Spleen (tissue), 7 donors: ENCODE measurements at regions not wholly inside any gene's neighbourhood (a gene's known extent, or its start where the extent isn't known, plus 50 kb on each side); places are given as distances from the start of the nearest gene placed in this dataset.

Source experiments
- POLR2A ChIP-seq, 3 donors: fragments of 450-650 bp; IDR thresholded peaks; one replicate each; pipeline ENCODE4 v1.5.1; 2017; ENCODE audit warnings: antibody characterized with exemption in 3 of 3, mild to moderate bottlenecking in 1 of 3
- POLR2AphosphoS5 ChIP-seq, 3 donors: sonication (generic); formaldehyde crosslinking; IDR thresholded peaks; one replicate each; pipeline ENCODE4 v1.5.1; 2017; ENCODE audit warnings: antibody characterized with exemption in 3 of 3
- TF ChIP-seq, protein P1 (sequence below), 11 experiments: fragments of 200-600 bp in 7 of 11; fragments of 450-650 bp in 4 of 11; sonication (generic) in 4 of 11; IDR thresholded peaks in 8 of 11; conservative IDR thresholded peaks in 3 of 11; 1 replicate in 7 of 11; 2 replicates in 4 of 11; pipeline versions ENCODE4 v1.4.0 to v1.8.0; 2016 to 2021; ENCODE audit warnings: antibody characterized with exemption in 11 of 11, inconsistent platforms in 4 of 11, mild to moderate bottlenecking in 1 of 11
- donor health status: DM: no; HTN: no; CAD: no; lungs with moderate emphysema.
- donor health status: DM: no; HTN: no; CAD: no.
- donor health status: DM: no; HTN: no; CAD: no.

DNA sequence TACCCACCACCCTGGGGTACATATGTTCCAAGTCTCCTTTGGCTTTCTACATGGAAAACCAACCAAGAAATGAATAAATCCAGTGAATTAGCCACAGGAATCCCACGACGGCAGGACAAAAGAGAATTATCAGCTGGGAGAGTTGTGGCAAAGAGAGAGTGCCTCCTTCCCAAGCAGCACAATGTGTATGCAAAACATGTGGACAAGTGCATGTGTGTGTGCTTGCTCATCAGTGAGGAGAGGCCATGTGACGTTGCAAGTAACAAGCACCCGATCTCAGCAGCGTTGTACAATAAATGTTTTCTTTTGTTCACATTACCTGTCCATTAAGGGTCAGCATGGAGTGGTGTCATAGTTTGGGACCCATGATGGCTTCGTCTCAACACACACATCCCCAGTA is 50.0 kb upstream of the EMX2 start:
- TF ChIP-seq, protein P1, sequence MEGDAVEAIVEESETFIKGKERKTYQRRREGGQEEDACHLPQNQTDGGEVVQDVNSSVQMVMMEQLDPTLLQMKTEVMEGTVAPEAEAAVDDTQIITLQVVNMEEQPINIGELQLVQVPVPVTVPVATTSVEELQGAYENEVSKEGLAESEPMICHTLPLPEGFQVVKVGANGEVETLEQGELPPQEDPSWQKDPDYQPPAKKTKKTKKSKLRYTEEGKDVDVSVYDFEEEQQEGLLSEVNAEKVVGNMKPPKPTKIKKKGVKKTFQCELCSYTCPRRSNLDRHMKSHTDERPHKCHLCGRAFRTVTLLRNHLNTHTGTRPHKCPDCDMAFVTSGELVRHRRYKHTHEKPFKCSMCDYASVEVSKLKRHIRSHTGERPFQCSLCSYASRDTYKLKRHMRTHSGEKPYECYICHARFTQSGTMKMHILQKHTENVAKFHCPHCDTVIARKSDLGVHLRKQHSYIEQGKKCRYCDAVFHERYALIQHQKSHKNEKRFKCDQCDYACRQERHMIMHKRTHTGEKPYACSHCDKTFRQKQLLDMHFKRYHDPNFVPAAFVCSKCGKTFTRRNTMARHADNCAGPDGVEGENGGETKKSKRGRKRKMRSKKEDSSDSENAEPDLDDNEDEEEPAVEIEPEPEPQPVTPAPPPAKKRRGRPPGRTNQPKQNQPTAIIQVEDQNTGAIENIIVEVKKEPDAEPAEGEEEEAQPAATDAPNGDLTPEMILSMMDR (IDR thresholded peaks at IDR 0.05 in 8 of 11, conservative IDR thresholded peaks at IDR 0.05 in 3 of 11) = no peak
- TF ChIP-seq POLR2A (IDR thresholded peaks at IDR 0.05) (no peak), POLR2AphosphoS5 (IDR thresholded peaks at IDR 0.05) (no peak)
